ENCODE measurements at regions not wholly inside any gene's neighbourhood (a gene's known extent, or its start where the extent isn't known, plus 50 kb on each side); places are given as distances from the start of the nearest gene placed in this dataset.

DNA sequence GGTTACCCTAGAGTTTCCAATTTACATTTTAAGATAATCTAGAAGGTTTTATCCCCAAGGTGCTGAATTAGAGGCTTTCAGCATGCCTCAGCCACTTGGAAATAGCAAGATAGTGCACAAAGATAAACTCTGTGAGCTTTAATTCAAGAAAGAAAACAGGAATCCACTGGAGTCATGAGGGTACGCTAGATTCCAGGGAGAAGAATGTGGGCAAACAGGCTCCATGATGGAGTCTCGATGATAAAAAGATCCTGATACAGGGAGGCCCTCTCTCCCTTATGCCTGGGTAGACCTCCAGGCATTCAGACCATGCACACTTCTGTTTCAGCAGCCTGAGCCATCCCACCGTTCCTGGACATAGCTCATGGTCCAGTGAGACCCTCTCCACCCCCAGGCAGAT lies 344.6 kb upstream of the LCORL start:
- TF ChIP-seq SIN3A (IDR thresholded peaks at IDR 0.05; ENCODE audit: borderline replicate concordance, insufficient read depth, low read length) (no peak), FOXP2 (optimal IDR thresholded peaks at IDR 0.05; ENCODE audit: borderline replicate concordance, extremely low read depth, extremely low read length, insufficient read depth) (no peak), TAF1 (IDR thresholded peaks at IDR 0.05; ENCODE audit: borderline replicate concordance, insufficient read depth, low read length) (no peak), POLR2AphosphoS5 (IDR thresholded peaks at IDR 0.05; ENCODE audit: low read depth, low read length) (no peak)
- TF ChIP-seq, protein P1, sequence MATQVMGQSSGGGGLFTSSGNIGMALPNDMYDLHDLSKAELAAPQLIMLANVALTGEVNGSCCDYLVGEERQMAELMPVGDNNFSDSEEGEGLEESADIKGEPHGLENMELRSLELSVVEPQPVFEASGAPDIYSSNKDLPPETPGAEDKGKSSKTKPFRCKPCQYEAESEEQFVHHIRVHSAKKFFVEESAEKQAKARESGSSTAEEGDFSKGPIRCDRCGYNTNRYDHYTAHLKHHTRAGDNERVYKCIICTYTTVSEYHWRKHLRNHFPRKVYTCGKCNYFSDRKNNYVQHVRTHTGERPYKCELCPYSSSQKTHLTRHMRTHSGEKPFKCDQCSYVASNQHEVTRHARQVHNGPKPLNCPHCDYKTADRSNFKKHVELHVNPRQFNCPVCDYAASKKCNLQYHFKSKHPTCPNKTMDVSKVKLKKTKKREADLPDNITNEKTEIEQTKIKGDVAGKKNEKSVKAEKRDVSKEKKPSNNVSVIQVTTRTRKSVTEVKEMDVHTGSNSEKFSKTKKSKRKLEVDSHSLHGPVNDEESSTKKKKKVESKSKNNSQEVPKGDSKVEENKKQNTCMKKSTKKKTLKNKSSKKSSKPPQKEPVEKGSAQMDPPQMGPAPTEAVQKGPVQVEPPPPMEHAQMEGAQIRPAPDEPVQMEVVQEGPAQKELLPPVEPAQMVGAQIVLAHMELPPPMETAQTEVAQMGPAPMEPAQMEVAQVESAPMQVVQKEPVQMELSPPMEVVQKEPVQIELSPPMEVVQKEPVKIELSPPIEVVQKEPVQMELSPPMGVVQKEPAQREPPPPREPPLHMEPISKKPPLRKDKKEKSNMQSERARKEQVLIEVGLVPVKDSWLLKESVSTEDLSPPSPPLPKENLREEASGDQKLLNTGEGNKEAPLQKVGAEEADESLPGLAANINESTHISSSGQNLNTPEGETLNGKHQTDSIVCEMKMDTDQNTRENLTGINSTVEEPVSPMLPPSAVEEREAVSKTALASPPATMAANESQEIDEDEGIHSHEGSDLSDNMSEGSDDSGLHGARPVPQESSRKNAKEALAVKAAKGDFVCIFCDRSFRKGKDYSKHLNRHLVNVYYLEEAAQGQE (IDR thresholded peaks at IDR 0.05; ENCODE audit: insufficient read depth in 1 of 2, low read depth in 2 of 2, low read length in 2 of 2), result no peak

DNA sequence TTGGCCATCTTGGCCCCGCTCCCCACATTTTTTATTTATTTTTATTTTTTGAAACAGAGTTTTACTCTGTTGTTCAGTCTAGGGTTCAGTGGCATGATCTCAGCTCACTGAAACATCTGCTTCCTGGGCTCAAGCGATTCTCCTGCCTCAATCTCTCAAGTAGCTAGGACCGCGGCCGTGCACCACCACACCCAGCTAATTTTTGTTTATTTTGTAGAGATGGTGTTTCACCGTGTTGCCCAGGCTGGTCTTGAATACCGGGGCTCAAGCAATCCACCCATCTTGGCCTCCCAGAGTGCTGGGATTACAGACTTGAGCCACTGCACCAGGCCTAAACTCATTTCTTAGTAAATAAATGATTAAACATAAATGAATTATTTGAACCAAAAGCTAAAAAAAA lies 322.0 kb upstream of the LCORL start:
- TF ChIP-seq POLR2AphosphoS5 (IDR thresholded peaks at IDR 0.05; ENCODE audit: low read depth, low read length) (no peak), TAF1 (IDR thresholded peaks at IDR 0.05; ENCODE audit: borderline replicate concordance, insufficient read depth, low read length) (no peak), FOXP2 (optimal IDR thresholded peaks at IDR 0.05; ENCODE audit: borderline replicate concordance, extremely low read depth, extremely low read length, insufficient read depth) (no peak), SIN3A (IDR thresholded peaks at IDR 0.05; ENCODE audit: borderline replicate concordance, insufficient read depth, low read length) (no peak)
- TF ChIP-seq, protein P1 (IDR thresholded peaks at IDR 0.05; ENCODE audit: insufficient read depth in 1 of 2, low read depth in 2 of 2, low read length in 2 of 2), result no peak

DNA sequence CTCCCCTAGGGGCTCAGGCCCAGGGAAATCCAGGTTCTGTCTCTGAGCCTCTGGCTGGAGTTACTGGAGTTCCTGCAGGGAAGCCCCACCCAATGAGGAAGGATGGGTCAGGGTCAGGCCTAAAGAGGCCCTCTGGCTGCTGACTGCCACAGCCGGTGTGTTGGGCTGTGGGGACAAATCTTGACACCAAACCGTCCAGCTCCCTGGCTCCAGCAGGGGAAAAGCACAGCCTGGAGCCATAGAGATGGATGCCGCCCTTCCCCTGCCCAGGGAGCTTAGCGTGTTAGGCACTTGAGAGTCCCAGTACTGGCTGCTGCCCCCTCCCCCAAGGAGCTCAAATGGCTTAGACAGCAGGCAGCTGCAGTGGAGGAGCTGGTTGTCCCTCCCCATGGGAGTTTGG lies 321.3 kb upstream of the LCORL start:
- TF ChIP-seq SIN3A (IDR thresholded peaks at IDR 0.05; ENCODE audit: borderline replicate concordance, insufficient read depth, low read length), result no peak
- TF ChIP-seq, protein P1 (IDR thresholded peaks at IDR 0.05; ENCODE audit: insufficient read depth in 1 of 2, low read depth in 2 of 2, low read length in 2 of 2), result no peak
- no peak for TF ChIP-seq FOXP2 (optimal IDR thresholded peaks at IDR 0.05; ENCODE audit: borderline replicate concordance, extremely low read depth, extremely low read length, insufficient read depth)
- TF ChIP-seq TAF1 (IDR thresholded peaks at IDR 0.05; ENCODE audit: borderline replicate concordance, insufficient read depth, low read length), result no peak
- TF ChIP-seq POLR2AphosphoS5 (IDR thresholded peaks at IDR 0.05; ENCODE audit: low read depth, low read length), result no peak

DNA sequence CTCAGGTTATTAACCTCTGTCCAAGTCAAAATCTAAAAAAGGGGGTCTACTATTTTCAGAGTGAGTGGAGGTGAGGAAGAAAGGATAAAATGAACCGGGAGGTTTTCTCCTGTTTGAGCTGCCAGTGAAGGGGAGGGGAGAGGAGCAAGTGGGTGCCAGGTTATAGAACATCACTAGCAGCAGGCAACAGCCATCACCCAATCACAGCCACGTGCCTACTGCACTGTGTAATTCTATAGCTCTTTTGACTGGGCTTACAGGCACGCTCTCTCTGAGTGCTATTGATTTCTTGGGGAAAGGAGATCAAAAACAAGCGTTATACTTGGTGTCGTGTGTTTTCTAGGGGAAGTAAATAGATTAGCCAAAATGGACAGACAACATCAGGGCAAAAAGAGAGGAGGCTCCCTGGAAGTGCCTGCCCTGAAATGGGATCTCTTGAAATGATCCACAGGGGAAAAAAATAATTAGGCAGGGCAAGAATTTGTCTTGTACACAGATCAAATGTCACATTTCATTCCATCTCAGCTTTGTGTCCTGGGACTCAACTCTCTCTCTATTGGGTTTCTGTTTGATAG lies 300.5 kb upstream of the LCORL start:
- TF ChIP-seq FOXP2 (optimal IDR thresholded peaks at IDR 0.05; ENCODE audit: borderline replicate concordance, extremely low read depth, extremely low read length, insufficient read depth) (no peak), SIN3A (IDR thresholded peaks at IDR 0.05; ENCODE audit: borderline replicate concordance, insufficient read depth, low read length) (no peak), TAF1 (IDR thresholded peaks at IDR 0.05; ENCODE audit: borderline replicate concordance, insufficient read depth, low read length) (no peak), POLR2AphosphoS5 (IDR thresholded peaks at IDR 0.05; ENCODE audit: low read depth, low read length) (no peak)
- TF ChIP-seq, protein P1 (IDR thresholded peaks at IDR 0.05; ENCODE audit: insufficient read depth in 1 of 2, low read depth in 2 of 2, low read length in 2 of 2), result no peak

All from PFSK-1 (cell line).